Type B pancreatic cell (in vitro differentiated cells): ENCODE measurements at regions not wholly inside any gene's neighbourhood (a gene's known extent, or its start where the extent isn't known, plus 50 kb on each side); places are given as distances from the start of the nearest gene placed in this dataset.

Experiments
- DNase-seq: peaks from one replicate; pipeline ENCODE4 v3.0.0; 2021; ENCODE audit warnings: mixed read lengths; ENCODE audit not compliant: unreplicated experiment; ENCODE audit errors: extremely low spot score
- H3K27ac Mint-ChIP-seq: 2 replicates; pipeline ENCODE4 v1.8.0; 2021; ENCODE audit warnings: mild to moderate bottlenecking, mixed read lengths
- H3K27me3 Mint-ChIP-seq: 2 replicates; pipeline ENCODE4 v1.8.0; 2021; ENCODE audit warnings: mixed read lengths
- H3K36me3 Mint-ChIP-seq: 2 replicates; pipeline ENCODE4 v1.8.0; 2021; ENCODE audit warnings: mixed read lengths
- H3K4me1 Mint-ChIP-seq: one replicate; pipeline ENCODE4 v1.8.0; 2021; ENCODE audit warnings: mixed read lengths; ENCODE audit not compliant: unreplicated experiment
- H3K4me3 Mint-ChIP-seq: 2 replicates; pipeline ENCODE4 v1.8.0; 2021; ENCODE audit warnings: mild to moderate bottlenecking, mixed read lengths
- H3K9me3 Mint-ChIP-seq: 2 replicates; pipeline ENCODE4 v1.8.0; 2021; ENCODE audit warnings: mixed read lengths
- TF ChIP-seq, protein P1 (sequence below): fragments of 200-600 bp; sonication (generic); conservative IDR thresholded peaks from 2 replicates; pipeline ENCODE4 v1.5.0; 2021; ENCODE audit warnings: antibody characterized with exemption, mild to moderate bottlenecking

GRCh38 chr7:91323626-91324158 lies 59.5 kb downstream of the FZD1 start:
- no peaks in the 10 kb centered on the region for H3K27me3 Mint-ChIP-seq
- no peaks in the 10 kb centered on the region for H3K9me3 Mint-ChIP-seq
- no peak overlapping the region for H3K4me3 Mint-ChIP-seq
- no peak for DNase-seq
- no peak overlapping the region for H3K27ac Mint-ChIP-seq
- H3K4me1 Mint-ChIP-seq = peaks cover 18% of the 10 kb centered on the region
- TF ChIP-seq, protein P1, sequence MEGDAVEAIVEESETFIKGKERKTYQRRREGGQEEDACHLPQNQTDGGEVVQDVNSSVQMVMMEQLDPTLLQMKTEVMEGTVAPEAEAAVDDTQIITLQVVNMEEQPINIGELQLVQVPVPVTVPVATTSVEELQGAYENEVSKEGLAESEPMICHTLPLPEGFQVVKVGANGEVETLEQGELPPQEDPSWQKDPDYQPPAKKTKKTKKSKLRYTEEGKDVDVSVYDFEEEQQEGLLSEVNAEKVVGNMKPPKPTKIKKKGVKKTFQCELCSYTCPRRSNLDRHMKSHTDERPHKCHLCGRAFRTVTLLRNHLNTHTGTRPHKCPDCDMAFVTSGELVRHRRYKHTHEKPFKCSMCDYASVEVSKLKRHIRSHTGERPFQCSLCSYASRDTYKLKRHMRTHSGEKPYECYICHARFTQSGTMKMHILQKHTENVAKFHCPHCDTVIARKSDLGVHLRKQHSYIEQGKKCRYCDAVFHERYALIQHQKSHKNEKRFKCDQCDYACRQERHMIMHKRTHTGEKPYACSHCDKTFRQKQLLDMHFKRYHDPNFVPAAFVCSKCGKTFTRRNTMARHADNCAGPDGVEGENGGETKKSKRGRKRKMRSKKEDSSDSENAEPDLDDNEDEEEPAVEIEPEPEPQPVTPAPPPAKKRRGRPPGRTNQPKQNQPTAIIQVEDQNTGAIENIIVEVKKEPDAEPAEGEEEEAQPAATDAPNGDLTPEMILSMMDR = no peak
- no peaks in the 10 kb centered on the region for H3K36me3 Mint-ChIP-seq

GRCh38 chr7:91324663-91325062 lies 60.4 kb downstream of the FZD1 start:
- H3K4me1 Mint-ChIP-seq = peaks cover 18% of the 10 kb centered on the region
- no peaks in the 10 kb centered on the region for H3K36me3 Mint-ChIP-seq
- DNase-seq = no peak
- TF ChIP-seq, protein P1 = no peak
- H3K27ac Mint-ChIP-seq = no peak overlapping the region
- H3K27me3 Mint-ChIP-seq = no peaks in the 10 kb centered on the region
- no peak overlapping the region for H3K4me3 Mint-ChIP-seq
- H3K9me3 Mint-ChIP-seq = no peaks in the 10 kb centered on the region

DNA sequence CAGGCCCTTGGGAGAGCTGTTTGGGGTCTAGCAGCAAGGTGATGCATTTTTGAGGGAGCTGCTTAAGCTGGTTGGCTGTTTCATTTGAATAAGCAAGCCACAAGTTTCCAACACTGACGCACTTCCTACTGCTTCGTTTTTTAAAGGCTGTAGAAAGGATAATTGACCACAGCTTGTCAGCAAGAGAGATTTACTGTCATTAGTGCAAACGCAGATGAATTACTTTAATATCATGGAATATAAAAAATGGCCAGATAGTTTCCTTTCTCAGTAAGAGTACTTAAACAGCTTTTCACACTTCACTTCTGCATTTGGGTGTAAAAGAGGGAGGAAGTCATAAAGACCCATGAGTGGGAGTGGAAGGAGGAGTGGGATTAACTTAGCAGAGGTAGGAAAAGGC lies 61.5 kb downstream of the FZD1 start:
- Mint-ChIP-seq H3K27ac (no peak overlapping the region), H3K27me3 (no peaks in the 10 kb centered on the region), H3K9me3 (no peaks in the 10 kb centered on the region), H3K4me3 (no peak overlapping the region), H3K36me3 (no peaks in the 10 kb centered on the region), H3K4me1 (peaks cover 18% of the 10 kb centered on the region)
- TF ChIP-seq, protein P1 = no peak
- no peak for DNase-seq

GRCh38 chr7:91326516-91327199 lies 62.4 kb downstream of the FZD1 start:
- no peak overlapping the region for H3K4me3 Mint-ChIP-seq
- H3K27me3 Mint-ChIP-seq = no peaks in the 10 kb centered on the region
- peaks cover 18% of the 10 kb centered on the region for H3K4me1 Mint-ChIP-seq
- no peaks in the 10 kb centered on the region for H3K9me3 Mint-ChIP-seq
- H3K27ac Mint-ChIP-seq = no peak overlapping the region
- TF ChIP-seq, protein P1 = no peak
- no peaks in the 10 kb centered on the region for H3K36me3 Mint-ChIP-seq
- DNase-seq = no peak

- H3K27me3 Mint-ChIP-seq = no peaks in the 10 kb centered on the region
- no peak for DNase-seq
- no peak overlapping the region for H3K4me3 Mint-ChIP-seq
- no peak overlapping the region for H3K27ac Mint-ChIP-seq
- H3K36me3 Mint-ChIP-seq = no peaks in the 10 kb centered on the region
- H3K4me1 Mint-ChIP-seq = peaks cover 18% of the 10 kb centered on the region
- TF ChIP-seq, protein P1 = no peak
- no peaks in the 10 kb centered on the region for H3K9me3 Mint-ChIP-seq
Measured at GRCh38 chr7:91327346-91327745, 63.1 kb downstream of the FZD1 start.
